ENCODE measurements at regions not wholly inside any gene's neighbourhood (a gene's known extent, or its start where the extent isn't known, plus 50 kb on each side); places are given as distances from the start of the nearest gene placed in this dataset.

DNA sequence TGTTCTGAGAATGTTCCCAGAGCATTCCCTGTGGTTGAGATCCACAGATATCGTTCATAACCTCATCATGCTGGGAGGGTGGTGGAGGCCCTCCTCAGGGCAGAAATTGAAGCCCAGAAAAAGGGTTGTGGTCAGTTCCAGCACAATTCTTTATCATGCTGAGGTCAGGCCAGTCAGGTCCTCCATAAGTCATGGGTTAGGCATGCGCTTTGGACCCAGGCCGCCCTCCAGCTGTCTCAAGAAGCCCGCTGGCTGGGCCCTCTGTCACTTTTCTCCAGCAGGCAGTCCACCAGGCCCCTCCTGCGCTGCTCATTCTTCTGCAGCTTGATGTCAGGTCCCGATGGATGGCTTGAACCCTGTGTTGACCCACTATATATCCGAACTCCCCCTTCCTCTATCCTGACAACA, 151.1 kb upstream of the NT5C1B start:
- TF ChIP-seq, protein P1, sequence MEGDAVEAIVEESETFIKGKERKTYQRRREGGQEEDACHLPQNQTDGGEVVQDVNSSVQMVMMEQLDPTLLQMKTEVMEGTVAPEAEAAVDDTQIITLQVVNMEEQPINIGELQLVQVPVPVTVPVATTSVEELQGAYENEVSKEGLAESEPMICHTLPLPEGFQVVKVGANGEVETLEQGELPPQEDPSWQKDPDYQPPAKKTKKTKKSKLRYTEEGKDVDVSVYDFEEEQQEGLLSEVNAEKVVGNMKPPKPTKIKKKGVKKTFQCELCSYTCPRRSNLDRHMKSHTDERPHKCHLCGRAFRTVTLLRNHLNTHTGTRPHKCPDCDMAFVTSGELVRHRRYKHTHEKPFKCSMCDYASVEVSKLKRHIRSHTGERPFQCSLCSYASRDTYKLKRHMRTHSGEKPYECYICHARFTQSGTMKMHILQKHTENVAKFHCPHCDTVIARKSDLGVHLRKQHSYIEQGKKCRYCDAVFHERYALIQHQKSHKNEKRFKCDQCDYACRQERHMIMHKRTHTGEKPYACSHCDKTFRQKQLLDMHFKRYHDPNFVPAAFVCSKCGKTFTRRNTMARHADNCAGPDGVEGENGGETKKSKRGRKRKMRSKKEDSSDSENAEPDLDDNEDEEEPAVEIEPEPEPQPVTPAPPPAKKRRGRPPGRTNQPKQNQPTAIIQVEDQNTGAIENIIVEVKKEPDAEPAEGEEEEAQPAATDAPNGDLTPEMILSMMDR (IDR thresholded peaks at IDR 0.05), result no peak
- no peak for TF ChIP-seq POLR2A (IDR thresholded peaks at IDR 0.05)
